Islet precursor cell (in vitro differentiated cells): ENCODE measurements at regions not wholly inside any gene's neighbourhood (a gene's known extent, or its start where the extent isn't known, plus 50 kb on each side); places are given as distances from the start of the nearest gene placed in this dataset.

Source experiments
- DNase-seq: peaks from one replicate; pipeline ENCODE4 v3.0.0-alpha.2; 2018

DNA sequence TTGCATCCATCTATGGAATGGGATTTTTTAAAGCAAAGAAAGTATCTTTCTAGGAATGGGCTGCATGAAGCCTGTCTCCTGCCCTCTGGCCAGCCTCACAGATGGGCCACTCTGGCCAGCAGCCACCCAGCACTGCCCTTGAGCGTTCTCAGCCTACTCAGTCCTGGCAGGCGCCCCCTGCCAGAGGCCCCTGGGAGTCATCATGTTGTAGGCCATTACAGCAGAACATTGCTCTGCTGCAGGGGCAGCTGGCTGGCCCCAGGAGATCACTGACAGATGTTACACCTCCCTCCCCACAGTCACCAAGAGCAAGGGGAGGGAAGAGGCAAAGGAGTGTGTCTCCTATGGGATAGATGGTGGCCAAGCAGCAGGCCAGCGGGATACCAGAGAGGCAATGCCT, 363.7 kb downstream of the NXPE2 start:
- no peak for DNase-seq

DNA sequence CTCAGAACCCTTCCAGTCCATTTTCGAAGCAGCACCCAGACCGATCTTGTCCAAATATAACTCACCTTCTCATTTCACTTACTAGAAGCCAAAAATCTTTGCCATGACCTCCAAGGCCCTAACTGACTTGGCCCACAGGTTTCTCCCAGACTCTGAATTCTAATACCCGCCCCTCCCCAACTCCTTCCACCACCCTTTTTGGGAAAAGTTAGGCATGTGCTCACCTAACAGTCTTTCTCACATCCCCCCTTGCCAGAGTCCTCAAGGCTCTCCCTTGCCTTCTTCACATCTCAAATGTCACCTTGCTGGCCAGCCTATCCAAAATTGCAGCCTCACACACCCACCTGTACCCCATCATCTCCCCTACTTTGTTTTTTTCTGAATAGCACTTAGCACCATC, 369.3 kb downstream of the NXPE2 start:
- no peak for DNase-seq

DNA sequence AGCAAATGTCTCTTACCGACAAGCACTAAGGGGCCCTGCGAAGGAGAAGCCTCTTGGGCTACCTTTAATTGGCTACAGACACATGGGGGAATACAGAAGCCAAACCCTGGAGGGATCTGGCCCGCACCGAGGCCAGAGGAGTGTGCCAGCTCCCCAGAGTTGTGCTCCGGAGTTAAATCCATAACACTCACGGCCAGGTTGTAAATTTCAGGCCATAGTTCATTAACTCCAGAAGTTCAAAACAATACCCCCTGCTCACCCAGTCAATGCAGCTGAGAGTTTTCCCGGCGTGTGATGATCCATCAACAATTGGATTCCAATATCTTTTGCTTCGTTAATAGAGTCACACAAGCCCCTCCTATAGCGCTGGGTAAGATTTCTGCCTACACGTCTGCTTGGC, 371.5 kb downstream of the NXPE2 start:
- DNase-seq, result no peak

DNA sequence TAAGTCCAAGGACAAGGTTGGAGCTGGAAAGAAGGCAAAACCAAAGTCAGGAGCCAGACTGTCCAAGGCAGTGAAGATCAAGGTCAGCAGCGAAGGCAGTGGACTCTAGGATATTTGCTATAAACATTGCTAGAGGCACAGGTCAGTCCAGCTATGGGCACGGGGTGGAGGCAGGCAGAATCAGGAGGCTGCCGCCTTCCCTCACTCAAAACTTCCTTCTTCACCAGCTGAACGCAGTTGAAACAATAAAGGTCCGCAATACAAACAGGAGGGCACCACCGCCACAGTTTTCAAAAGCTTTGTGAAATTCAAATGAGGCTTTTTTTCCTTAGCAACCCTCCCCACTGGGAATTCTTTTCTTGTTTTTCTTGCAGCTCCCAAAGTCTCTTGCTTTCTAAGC, 372.4 kb downstream of the NXPE2 start:
- no peak for DNase-seq

DNA sequence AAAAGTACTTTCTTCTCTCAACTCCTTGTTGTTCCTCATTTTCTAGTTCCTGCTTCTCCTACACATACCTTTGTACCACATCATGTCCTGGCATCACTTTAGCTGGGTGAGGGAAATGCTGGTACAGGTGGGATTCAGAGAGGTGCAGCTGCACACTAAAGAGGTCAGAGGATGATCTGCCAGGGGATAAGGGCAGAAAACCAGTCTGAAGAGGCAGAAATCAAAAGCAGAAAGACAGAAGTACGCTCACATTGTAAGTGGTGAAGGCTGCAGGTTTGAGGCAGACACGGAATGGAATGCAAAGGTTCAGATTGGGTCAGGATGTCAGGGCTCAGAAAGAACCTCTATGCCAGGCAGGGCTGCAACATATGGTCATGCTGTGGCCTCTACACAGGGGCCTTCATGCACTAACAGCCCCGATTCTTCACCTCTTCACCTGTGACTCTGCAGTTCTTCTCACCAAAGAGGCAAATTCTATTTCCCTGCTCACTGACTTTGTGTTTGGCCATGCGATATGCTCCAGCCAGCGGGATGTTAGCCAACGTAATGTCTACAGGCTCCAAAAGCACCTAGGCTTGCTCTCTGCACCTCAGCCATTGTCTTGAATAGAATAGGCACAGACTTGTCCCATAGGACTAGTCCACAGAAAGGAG, 373.7 kb downstream of the NXPE2 start:
- DNase-seq, result no peak

DNA sequence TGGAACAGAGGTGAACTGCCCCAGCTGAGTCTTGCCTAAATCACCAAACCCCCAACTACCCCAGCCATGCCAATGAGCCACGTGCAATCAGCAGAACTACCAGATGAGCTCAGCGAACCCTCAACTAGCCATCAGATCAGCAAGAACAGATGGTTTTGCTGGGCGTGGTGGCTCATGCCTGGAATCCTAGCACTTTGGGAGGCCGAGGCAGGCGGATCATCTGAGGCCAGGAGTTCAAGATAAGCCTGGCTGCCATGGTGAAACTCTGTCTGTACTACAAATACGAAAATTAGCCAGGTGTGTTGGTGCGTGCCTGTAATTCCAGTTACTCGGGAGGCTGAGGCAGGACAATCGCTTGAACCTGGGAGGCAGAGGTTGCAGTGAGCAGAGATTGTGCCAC, 374.3 kb downstream of the NXPE2 start:
- DNase-seq, result no peak

DNA sequence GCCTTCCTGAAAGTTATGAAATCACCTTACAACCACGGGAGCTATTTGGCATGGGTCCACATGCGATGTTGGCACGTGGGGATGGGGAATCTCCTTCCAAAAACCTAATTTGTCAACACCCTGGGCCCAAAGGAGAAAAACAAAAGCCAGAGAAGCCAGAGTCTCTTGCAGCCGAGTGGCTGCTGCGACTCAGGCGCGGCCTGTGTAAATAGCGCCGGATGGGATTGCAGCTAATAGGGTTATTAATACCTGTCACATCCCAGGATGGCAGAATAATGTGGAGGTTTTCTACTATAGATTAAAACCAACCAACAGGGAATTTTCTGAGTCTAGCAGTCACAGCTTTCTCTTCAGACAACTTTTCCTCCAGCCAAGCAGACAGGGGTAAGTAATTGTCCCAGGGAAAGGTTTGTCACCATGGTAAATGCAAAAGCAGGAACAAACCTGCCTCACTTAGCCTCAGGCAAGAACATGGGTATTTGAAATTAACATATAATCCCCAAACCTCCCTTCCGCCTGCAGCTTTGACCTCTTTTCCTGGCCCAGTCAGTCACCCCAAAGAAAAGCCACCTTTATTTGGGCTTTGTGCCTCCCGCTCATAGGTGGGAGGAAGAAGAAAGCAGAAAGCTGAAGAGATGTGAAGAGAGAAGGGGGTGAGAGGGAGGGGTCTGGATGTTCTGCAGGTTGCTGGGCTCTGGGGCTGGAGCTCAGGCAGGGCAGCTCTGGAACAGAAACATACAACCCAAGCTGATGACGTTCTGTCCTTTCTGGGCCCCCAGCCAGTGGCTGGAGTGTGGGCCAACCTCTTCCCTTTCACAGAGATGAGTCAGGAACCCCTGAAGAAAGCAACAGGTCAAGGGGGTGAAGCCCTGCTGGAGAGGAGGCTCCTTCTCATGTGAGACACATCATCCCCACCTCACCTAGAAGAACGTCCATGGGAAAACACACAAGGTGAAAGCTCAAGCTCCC, 376.5 kb downstream of the NXPE2 start:
- DNase-seq, result no peak

DNA sequence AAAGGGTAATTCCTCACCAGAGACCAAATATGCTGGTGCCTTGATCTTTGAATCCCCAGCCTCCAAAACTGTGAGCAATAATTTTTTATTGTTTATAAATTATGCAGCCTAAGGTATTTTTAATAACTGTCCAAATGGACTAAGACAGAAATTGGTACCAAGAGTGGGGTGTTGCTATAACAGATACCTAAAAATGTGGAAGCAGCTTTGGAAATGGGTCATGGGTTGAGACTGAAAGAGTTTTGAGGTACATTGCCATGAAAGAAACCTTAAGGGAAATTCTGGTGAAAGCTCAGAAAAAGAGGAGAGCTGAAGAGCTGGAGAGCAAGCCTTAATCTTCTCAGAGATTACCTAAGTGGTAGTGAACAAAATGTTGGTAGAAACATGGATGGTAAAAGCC, 378.2 kb downstream of the NXPE2 start:
- no peak for DNase-seq

DNA sequence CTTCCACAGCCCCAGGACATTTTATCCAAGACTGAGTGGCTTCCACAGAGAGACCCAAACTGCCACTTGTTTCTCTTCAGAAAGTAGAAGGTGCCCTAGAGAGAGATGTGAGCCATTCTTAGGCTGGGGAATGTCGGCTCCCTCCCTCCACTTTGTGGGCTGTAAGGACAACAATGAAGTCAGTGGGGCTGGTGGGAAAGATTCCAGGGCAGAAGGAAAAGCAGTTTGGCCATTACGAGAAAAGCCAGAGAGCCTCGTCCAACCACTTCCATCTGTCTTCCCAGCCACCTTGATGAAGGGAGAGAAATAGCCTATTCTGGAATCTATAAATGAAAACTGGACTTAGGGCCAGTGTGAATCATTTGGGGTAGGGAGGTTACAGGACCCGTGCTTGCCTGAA, 382.5 kb downstream of the NXPE2 start:
- DNase-seq, result peak; percentile 59

DNA sequence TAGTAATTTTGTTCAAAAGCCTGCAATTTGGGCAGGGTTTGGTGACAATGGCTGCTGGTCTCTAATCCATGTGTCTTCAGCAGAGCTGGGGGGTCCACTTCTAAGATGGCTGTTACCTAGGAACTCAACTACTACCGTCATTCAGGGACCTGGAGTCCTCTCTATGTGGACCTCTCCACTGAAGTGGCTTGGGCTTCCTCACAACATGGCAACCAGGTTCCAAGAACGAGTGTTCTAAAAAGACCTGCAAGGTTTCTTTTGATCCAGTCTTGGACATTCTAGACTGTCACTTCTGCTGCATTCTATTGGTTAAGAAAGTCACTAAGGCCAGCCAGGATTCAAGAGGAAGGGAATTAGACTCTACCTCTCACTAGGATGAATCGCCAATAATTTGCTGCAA, 387.0 kb downstream of the NXPE2 start:
- no peak for DNase-seq

DNA sequence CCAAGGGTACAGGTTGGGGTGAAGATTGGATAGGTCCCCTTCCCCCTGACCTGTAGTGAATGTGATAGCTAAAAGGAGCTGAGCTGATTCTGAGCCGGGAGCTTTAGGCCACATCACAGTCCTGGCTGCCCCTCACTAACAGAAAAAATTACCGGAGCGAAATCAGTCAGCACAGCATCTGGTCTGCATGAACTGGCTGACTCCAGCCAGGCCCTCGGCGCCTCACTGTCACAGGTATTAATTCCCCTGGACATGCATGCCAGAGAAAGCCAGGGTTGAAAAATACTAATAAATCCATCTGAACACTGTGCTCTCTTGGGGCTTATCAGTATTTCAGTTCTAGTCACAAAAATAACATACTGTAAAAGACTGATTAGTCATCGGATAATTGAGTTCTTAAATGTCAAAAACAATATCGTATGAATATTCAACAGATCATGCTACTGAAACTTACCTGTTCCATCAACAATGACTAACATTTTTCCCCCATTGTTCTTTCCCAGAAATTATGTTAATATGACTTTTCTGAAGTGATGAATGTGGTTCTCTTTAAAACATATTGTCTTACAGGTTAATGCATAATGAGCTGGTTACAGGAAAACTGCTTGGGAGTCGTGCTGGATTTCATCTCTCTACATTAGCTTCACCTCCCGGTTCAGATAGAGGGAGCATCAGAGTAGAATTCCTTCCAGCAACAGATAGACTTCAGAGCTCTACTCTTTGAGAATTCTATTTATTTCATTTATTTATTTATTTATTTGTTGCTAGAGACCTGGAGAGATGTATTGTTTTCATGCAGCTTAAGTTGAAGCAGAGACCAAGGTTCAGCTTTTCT, 387.7 kb downstream of the NXPE2 start:
- DNase-seq, result no peak

DNA sequence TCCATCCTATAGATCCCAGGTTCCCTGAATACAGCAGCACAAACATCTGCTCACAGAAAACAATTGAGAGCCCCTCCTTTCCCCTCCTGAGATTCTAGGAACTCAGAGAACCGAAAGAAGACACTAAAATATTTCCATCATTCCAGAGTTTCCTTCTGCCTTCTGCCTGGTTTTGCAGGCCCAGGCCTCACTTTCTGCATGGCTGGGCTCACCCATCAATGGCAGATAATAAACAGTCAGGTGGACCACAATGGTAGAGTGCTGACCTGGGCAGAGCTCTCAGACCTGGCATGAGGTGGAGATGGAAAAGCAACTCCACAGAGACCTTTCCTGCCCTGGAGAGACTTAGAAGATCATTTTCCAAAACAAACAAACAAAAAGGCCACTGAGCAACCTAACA, 389.1 kb downstream of the NXPE2 start:
- DNase-seq, result no peak

DNA sequence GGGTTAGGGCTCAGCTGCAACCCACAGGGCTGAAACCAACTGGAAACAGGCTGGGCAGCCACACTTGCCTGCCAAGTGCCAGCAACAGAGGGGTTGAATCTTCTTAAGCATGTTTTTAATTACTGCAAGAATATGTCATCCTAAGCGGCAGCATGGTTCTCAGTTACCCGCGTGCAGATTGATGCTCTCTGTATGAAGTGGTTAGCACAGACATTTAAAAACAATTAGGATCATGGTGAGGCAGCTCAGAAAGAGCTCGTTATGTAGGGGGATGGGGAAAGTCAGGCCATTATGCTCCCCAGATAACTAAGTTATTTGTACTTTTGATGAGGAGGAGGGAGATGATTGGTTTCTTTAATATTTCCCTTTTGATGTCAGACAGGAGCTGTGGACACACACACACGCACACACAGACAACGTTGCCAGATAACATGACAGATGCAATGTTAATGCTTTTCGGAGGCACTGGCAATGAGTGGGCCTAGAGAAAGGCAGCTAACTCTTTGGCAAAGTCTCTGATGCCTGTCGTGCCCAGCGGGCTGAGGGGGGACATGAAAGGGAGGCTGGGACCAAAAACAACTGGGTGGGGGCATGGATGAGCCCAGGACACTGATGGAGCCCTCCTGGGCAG, 389.7 kb downstream of the NXPE2 start:
- DNase-seq, result no peak

DNA sequence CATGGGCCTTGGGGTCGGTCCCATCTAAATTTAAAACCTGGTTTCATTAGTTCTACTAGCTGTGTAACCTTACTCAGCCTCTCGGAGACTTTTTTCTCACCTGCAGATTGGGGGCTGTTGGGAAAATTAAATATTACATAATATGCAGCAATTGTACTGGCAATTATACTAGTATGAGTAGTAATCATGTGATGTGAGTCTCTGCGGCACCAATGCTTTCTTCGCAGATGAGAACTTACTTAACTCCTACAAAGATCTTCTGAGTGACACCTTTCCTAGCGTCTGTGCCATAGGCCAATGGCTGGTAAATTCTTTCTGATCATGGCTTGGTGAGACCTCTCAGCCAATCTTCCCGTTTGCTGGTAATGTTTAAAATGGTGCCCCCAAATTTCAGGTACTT, 391.3 kb downstream of the NXPE2 start:
- no peak for DNase-seq

DNA sequence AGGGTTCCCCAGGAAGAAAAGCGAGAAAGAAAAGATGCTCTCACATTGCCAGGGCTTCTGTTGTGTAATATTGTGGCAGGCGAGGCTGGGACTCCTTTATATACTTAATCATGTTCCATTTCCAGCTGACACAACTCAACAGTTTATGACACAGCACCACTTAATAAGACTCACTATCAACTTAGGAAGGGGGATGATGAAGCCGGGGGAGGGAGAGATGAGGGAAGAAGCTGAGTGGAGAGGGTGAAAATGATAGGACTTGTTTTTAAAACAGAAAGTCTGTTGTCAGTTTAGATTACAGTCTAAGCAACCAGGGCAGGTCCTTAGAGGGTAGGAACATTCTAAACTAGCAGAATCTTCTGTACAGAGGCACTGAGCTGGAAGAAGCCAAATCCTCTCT, 397.0 kb downstream of the NXPE2 start:
- no peak for DNase-seq

DNA sequence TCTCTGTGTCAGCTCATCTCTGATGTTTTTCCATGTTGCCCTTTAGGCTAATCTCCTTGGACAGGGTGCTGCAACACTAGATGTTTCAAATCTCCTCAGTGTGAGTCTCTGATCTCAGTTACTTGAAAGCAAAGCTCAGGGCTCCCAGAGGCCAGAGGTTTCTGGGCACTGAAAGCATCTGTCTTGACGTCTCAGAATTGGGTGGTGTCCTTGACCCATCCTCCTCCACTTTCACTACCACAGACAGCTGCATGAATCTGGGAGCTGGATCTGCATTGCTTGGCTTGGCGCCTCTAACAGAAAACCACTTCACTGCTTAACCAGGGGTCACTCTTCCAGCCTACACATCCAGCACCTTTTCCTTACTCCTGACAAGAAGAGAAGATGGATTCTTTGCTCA, 399.4 kb downstream of the NXPE2 start:
- no peak for DNase-seq

DNA sequence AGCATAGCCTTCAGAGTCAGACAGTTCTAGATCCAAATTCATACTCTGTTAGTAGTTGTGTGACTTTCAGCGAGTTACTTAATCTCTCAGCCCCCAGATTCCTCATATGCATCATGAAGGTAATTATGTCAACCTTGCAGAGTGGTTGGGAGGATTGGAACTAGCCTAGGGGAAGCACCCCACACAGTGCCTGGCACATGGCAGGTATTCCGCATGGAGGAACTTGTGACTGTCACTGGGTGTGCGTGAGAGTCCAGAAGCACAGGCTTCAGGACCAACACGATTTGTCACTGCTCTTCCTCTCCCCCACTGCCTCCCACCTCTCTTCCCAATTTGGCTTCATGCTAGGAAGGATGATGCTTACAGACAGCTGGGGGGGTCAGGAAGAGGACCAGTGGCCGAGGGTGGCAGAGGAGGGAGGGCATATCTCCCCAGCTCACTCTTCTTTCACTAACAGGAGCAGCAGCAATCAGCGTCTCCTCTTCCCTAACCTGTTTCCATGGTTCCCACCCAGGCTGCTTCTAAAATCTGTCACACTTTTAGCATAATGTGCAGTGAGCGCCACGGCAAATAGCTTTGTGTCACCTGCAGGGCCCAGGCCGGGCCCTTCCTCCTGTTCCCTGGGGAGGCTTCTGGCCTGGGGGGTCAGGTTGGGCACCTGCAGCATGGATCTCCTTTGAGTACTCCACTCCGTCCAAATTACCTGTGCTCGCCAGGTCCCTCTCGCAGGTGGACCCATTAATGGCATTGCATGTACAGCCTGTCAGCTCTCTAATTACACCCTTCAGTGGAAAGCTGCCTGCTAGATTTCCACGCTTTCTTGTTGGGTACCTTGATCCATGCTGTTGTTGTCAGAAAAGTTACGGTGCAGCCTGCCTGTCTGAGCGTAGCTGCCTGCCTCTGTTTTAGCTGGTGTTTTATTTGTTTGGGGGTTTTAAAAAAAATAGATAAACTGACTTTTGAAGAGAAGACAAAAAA, 400.4 kb downstream of the NXPE2 start:
- DNase-seq, result no peak

DNA sequence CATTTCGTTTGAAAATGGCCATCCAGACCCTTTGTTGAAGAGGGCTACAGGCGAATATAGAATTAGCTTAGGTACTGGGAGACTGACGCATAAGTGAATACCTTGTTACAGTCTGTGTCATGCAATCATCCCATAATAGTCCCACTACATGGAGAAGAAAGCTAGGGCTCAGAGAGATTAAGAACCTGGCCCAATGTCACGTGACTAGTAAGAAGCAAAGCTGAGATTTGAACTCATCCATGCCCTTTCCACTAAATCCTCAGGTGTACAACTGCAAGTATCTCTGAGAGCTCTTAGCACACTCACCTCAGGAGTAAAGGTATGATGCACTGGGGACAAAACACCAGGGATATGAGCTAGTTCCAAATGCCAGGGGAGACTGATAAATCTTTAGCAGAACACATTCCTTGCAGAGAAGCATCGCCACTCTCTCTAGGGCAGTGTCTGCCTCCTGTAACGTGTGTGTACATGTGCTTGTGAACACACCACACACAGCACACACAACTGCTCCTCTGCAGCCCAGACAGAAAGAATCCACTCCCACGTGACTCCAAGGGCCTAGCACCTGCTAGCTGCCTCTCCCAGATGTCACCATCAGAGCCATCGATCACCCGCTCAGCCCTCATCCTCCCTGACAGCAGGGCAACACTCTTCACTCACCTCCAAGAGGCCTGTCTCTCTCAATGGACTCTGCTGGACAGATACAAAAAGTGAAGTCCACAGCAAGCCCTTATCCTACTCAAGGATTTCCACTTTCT, 402.8 kb downstream of the NXPE2 start:
- no peak for DNase-seq

DNA sequence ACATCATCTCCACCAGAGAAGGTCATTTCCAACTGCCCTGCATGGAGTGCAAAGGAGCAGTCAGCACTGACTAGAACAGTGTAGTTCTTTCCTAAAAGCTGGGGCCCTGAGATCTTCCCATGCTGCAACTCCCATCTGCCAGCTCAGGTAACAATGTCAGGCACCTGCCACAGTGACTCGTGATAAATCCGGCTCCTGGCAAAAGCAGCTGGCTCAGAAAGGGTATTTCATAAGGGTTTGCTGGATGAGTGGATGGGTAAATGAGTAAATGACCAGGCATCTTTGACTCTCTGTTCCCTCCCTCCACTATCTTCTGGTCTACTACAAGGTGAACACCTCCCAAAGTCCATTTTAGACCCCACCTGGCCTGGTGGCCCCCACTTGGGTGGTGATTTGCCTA, 403.6 kb downstream of the NXPE2 start:
- DNase-seq, result no peak

DNA sequence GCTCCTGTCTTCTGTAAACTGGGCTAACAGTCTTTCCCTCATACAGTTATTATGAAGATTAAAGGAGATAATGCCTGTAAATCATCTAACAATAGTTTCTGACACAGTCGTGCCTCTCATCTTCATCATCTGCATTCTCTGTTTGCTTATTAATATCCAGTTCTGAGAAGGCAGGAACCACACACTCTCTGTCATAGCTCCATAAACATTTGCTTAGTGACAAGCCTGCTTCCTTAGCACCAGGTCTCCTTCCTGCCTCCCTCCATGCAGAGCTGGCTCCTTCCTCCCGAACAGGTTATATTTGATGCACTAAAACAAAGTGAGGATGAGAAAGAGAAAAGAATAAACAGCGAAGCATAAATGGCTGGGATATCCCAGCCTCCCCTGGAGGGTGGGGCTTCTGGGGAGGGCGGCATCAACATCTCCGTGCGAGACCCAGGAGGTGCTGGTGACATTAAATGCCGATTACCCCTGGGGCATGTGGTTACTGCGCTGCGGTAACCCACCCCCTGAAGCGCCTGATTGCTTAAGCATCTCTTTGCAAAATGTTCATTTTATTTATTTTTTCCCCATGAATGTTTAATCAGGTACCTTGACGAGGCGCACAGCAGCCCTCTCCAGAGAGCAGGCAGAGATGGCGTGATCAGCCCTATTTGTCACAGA, 404.9 kb downstream of the NXPE2 start:
- no peak for DNase-seq
